ENCODE measurements at regions not wholly inside any gene's neighbourhood (a gene's known extent, or its start where the extent isn't known, plus 50 kb on each side); places are given as distances from the start of the nearest gene placed in this dataset.

- TF ChIP-seq, protein P1, sequence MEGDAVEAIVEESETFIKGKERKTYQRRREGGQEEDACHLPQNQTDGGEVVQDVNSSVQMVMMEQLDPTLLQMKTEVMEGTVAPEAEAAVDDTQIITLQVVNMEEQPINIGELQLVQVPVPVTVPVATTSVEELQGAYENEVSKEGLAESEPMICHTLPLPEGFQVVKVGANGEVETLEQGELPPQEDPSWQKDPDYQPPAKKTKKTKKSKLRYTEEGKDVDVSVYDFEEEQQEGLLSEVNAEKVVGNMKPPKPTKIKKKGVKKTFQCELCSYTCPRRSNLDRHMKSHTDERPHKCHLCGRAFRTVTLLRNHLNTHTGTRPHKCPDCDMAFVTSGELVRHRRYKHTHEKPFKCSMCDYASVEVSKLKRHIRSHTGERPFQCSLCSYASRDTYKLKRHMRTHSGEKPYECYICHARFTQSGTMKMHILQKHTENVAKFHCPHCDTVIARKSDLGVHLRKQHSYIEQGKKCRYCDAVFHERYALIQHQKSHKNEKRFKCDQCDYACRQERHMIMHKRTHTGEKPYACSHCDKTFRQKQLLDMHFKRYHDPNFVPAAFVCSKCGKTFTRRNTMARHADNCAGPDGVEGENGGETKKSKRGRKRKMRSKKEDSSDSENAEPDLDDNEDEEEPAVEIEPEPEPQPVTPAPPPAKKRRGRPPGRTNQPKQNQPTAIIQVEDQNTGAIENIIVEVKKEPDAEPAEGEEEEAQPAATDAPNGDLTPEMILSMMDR (IDR thresholded peaks at IDR 0.05): peak in 1 of 2 donors; percentile 20
- ATAC-seq: peak; percentile 64
- Histone ChIP-seq H3K9me3 (peaks cover 0 to 2% of the 10 kb centered on the region in 2 donors), H3K4me1 (peaks cover 0 to 5% of the 10 kb centered on the region in 2 donors), H3K4me3 (no peak overlapping the region), H3K27me3 (no peaks in the 10 kb centered on the region), H3K36me3 (no peaks in the 10 kb centered on the region), H3K27ac (peak overlapping the region in 1 of 2 donors; percentile 5)
- no peak for DNase-seq
- intact Hi-C loops (cut with DNase I): no loop called here
Observed at GRCh38 chr3:177483182-177483967, 286.1 kb upstream of the TBL1XR1 start.

- Histone ChIP-seq H3K9me3 (peaks cover 0 to 2% of the 10 kb centered on the region in 2 donors), H3K36me3 (no peaks in the 10 kb centered on the region), H3K27me3 (no peaks in the 10 kb centered on the region), H3K27ac (no peak overlapping the region), H3K4me3 (no peak overlapping the region), H3K4me1 (peaks cover 0 to under 1% of the 10 kb centered on the region in 2 donors)
- DNase-seq: no peak
- TF ChIP-seq, protein P1 (IDR thresholded peaks at IDR 0.05): no peak
- intact Hi-C loops (cut with DNase I): no loop called here
- no peak for ATAC-seq
Observed at GRCh38 chr3:177484206-177484605, 286.9 kb upstream of the TBL1XR1 start.

- Histone ChIP-seq H3K4me1 (no peaks in the 10 kb centered on the region), H3K36me3 (no peaks in the 10 kb centered on the region), H3K27ac (no peak overlapping the region), H3K27me3 (no peaks in the 10 kb centered on the region), H3K4me3 (no peak overlapping the region), H3K9me3 (peaks cover 0 to 2% of the 10 kb centered on the region in 2 donors)
- TF ChIP-seq, protein P1 (IDR thresholded peaks at IDR 0.05): no peak
- ATAC-seq (no peak), DNase-seq (no peak)
- intact Hi-C loops (cut with DNase I): no loop called here
Observed at GRCh38 chr3:177484926-177485325, 287.6 kb upstream of the TBL1XR1 start.

GRCh38 chr3:177487635-177488186, 290.4 kb upstream of the TBL1XR1 start:
- intact Hi-C loops (cut with DNase I): no loop called here
- ATAC-seq (no peak), DNase-seq (no peak)
- Histone ChIP-seq H3K27me3 (no peaks in the 10 kb centered on the region), H3K36me3 (no peaks in the 10 kb centered on the region), H3K4me3 (no peak overlapping the region), H3K4me1 (peaks cover 0 to 10% of the 10 kb centered on the region in 2 donors), H3K9me3 (peaks cover 0 to 2% of the 10 kb centered on the region in 2 donors), H3K27ac (no peak overlapping the region)
- TF ChIP-seq, protein P1 (IDR thresholded peaks at IDR 0.05): no peak

DNA sequence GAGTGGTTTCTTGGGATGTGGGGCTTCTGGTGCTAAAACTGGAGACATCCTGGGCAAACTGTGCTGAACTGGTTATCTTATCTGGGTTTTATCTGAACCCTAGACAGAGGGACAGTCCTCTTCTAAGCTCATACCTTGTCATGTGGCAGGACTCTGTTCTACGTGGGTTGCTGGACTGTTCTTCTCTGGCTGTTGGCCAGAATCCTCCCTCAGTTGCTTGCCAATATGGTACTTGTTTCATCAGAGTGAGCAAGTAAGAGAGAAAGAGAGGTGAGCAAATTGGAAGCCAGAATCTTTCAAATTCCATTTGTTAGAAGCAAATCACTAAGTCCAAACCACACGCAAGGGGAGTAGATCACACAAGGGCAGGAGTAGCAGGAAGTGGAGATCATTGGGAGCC, 291.5 kb upstream of the TBL1XR1 start:
- Histone ChIP-seq H3K9me3 (peaks cover 0 to 2% of the 10 kb centered on the region in 2 donors), H3K27me3 (no peaks in the 10 kb centered on the region), H3K4me1 (peaks cover 0 to 10% of the 10 kb centered on the region in 2 donors), H3K36me3 (no peaks in the 10 kb centered on the region), H3K4me3 (no peak overlapping the region), H3K27ac (no peak overlapping the region)
- ATAC-seq: no peak
- no peak for DNase-seq
- intact Hi-C loops (cut with DNase I): no loop called here
- TF ChIP-seq, protein P1 (IDR thresholded peaks at IDR 0.05): no peak
